ENCODE measurements at regions not wholly inside any gene's neighbourhood (a gene's known extent, or its start where the extent isn't known, plus 50 kb on each side); places are given as distances from the start of the nearest gene placed in this dataset.
"Not testable (repeated sequence)": the region's sequence is repeated elsewhere in the genome, so short reads cannot be mapped to it uniquely, and the experiment has no call there.

- no peak for DNase-seq (ENCODE audit: low read depth in 4 of 4, low spot score in 2 of 4)
These were observed 169.2 kb downstream of the SQOR start for GRCh38 chr15:45804028-45804427.

- DNase-seq (ENCODE audit: low read depth in 4 of 4, low spot score in 2 of 4) = no peak
These were observed 175.4 kb downstream of the SQOR start for GRCh38 chr15:45810201-45810600.

- DNase-seq (ENCODE audit: low read depth in 4 of 4, low spot score in 2 of 4) = no peak
These were observed 177.4 kb downstream of the SQOR start for GRCh38 chr15:45812200-45812599.

- not testable (repeated sequence) for DNase-seq (ENCODE audit: low read depth in 4 of 4, low spot score in 2 of 4)
These were observed 182.7 kb downstream of the SQOR start for GRCh38 chr15:45817578-45817977.

GRCh38 chr15:45821390-45821789, 186.6 kb downstream of the SQOR start:
- no peak for DNase-seq (ENCODE audit: low read depth in 4 of 4, low spot score in 2 of 4)

GRCh38 chr15:45822968-45823367, 188.1 kb downstream of the SQOR start:
- not testable (repeated sequence) for DNase-seq (ENCODE audit: low read depth in 4 of 4, low spot score in 2 of 4)

GRCh38 chr15:45827275-45827674, 192.4 kb downstream of the SQOR start:
- no peak for DNase-seq (ENCODE audit: low read depth in 4 of 4, low spot score in 2 of 4)

GRCh38 chr15:45827766-45828165, 192.9 kb downstream of the SQOR start:
- DNase-seq (ENCODE audit: low read depth in 4 of 4, low spot score in 2 of 4) = no peak

- no peak for DNase-seq (ENCODE audit: low read depth in 4 of 4, low spot score in 2 of 4)
These were observed 194.7 kb downstream of the SQOR start for GRCh38 chr15:45829336-45830153.

GRCh38 chr15:45831787-45832186, 197.0 kb downstream of the SQOR start:
- no peak for DNase-seq (ENCODE audit: low read depth in 4 of 4, low spot score in 2 of 4)

- no peak for DNase-seq (ENCODE audit: low read depth in 4 of 4, low spot score in 2 of 4)
These were observed 199.8 kb downstream of the SQOR start for GRCh38 chr15:45834622-45835021.

- peak in 1 of 4 donors; percentile 24 for DNase-seq (ENCODE audit: low read depth in 4 of 4, low spot score in 2 of 4)
These were observed 207.3 kb downstream of the SQOR start for GRCh38 chr15:45842151-45842550.

GRCh38 chr15:45847645-45848044, 212.8 kb downstream of the SQOR start:
- no peak for DNase-seq (ENCODE audit: low read depth in 4 of 4, low spot score in 2 of 4)

GRCh38 chr15:45849136-45849535, 214.3 kb downstream of the SQOR start:
- DNase-seq (ENCODE audit: low read depth in 4 of 4, low spot score in 2 of 4) = no peak

- no peak for DNase-seq (ENCODE audit: low read depth in 4 of 4, low spot score in 2 of 4)
These were observed 219.8 kb downstream of the SQOR start for GRCh38 chr15:45854455-45855202.

- no peak for DNase-seq (ENCODE audit: low read depth in 4 of 4, low spot score in 2 of 4)
These were observed 220.5 kb downstream of the SQOR start for GRCh38 chr15:45855210-45855906.

GRCh38 chr15:45855907-45856579, 221.2 kb downstream of the SQOR start:
- DNase-seq (ENCODE audit: low read depth in 4 of 4, low spot score in 2 of 4) = no peak

- no peak for DNase-seq (ENCODE audit: low read depth in 4 of 4, low spot score in 2 of 4)
These were observed 222.5 kb downstream of the SQOR start for GRCh38 chr15:45857291-45857690.

- DNase-seq (ENCODE audit: low read depth in 4 of 4, low spot score in 2 of 4) = no peak
These were observed 223.7 kb downstream of the SQOR start for GRCh38 chr15:45858491-45858890.

- no peak for DNase-seq (ENCODE audit: low read depth in 4 of 4, low spot score in 2 of 4)
These were observed 227.2 kb downstream of the SQOR start for GRCh38 chr15:45862034-45862433.
